HG02943 (cell line): ENCODE measurements at regions not wholly inside any gene's neighbourhood (a gene's known extent, or its start where the extent isn't known, plus 50 kb on each side); places are given as distances from the start of the nearest gene placed in this dataset.

Source experiments
- ATAC-seq: cut with Tn5 transposase; IDR thresholded peaks from one replicate; pipeline ENCODE4 v1.9.1; 2021; ENCODE audit warnings: mild to moderate bottlenecking, low read depth, moderate library complexity; ENCODE audit not compliant: unreplicated experiment

DNA sequence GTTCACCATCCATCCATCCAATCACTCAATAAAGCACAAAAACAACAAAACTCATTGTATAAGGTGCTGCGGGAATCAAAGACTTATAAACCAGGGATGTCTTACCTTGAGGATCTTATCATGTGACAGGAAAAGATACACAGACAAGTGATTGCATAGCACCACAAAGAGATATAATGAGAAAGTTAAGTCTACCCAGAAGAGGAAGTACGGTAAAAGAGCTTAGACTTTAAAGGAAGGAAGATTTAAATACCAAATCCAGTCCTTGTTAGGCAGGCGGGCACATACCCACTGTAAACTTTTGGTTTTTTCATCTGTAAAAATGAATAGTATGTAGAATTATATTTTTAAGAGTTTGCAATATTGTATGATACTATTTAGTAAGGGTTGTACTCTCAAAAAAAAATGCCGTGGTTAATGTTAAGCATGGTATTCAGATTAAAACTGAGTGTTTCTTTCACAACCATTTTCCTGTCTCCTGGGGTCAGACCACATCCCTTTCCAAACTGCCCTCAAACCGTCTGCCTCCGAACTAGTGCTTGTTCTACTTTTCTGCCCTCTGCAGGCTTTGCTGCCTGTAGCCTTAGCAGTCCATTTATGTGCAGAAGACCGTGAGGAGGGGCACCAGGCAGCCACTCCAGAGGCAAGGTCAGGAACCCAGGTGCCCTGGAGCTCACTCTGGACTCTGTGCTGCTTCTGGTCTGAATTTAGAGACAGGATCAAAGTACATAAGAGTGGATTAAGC lies 179.5 kb upstream of the SYNDIG1 start:
- ATAC-seq, result no peak

- no peak for ATAC-seq
Observed at GRCh38 chr20:24283186-24283585, 186.2 kb upstream of the SYNDIG1 start.

GRCh38 chr20:24277196-24277595 lies 192.2 kb upstream of the SYNDIG1 start:
- no peak for ATAC-seq

- no peak for ATAC-seq
Observed at GRCh38 chr20:24275946-24276705, 193.3 kb upstream of the SYNDIG1 start.

DNA sequence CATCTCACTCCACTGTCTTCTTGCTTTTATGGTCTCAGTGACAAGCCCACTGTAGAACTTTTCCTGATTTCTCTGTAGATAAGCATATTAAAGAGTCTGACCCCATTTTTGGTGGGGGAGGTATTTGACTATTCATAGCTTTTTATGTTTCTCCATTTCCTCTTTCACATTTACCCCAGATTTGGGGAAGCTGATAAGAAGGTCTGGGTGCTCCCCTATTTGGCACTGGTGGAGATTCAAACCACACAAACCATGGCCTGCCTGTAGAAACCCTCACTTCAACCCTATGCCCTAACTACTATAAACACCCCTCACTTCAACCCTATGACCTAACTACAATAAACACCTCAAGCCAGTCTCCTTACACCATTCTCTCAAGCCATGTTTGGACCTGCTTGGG lies 196.2 kb upstream of the SYNDIG1 start:
- no peak for ATAC-seq

GRCh38 chr20:24261351-24261750 lies 208.1 kb upstream of the SYNDIG1 start:
- no peak for ATAC-seq

DNA sequence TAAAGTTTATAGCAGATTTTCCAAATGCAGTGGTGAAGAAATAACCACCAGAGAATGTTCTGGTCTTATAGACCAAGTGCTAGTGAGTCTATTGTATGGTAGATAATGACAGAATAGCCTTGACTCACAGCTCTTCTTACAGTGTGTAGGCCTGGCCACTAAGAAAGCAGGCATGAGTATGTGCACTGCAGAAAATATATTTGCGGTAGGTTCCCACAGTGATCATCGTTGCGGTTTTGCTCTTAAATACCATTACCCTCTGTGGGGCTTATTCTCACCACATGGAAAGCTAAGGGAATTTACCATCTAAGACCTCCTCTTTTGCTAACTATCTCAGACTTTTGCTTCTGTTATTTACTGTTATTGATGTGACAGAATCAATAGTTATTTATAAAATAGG lies 212.3 kb upstream of the SYNDIG1 start:
- no peak for ATAC-seq

DNA sequence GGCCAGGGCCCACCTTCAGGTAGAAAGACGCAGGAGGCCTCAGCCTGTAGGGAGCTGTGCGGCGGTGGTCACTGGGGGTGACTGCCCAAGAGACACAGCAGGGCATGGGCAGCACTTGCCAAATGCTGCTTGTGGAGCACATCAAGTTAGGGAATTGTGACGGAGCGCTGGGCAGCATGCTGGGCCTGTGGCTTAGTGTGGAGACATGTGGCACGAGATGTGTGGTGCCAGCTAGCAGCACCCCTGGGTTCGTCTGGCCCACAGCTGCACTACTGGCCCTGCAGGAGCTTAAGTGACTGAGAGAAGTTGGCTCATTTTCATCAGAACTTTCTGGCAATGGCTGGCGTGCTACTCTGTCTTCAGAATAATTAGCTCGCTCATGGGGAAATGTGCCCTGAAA lies 213.1 kb upstream of the SYNDIG1 start:
- no peak for ATAC-seq

GRCh38 chr20:24254480-24254879 lies 214.9 kb upstream of the SYNDIG1 start:
- no peak for ATAC-seq

GRCh38 chr20:24253321-24253720 lies 216.1 kb upstream of the SYNDIG1 start:
- no peak for ATAC-seq

- no peak for ATAC-seq
Observed at GRCh38 chr20:24245094-24245493, 224.3 kb upstream of the SYNDIG1 start.

DNA sequence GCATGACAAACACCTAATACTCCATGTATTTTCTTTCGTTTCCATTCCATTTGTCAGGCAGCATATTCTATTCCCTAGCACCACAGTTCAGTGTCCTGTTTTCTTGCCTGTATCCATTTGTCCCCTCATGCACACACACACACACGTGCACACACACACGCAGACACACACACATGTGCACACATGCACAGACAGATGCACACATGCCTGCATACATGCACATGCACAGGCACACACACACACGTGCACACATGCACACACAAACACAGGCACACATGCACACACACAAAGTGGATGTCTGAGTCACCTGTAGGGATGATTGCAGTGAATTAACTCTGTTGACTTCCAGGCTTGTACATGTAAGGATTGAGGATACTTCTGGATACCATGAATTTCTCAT lies 226.7 kb upstream of the SYNDIG1 start:
- ATAC-seq, result no peak

DNA sequence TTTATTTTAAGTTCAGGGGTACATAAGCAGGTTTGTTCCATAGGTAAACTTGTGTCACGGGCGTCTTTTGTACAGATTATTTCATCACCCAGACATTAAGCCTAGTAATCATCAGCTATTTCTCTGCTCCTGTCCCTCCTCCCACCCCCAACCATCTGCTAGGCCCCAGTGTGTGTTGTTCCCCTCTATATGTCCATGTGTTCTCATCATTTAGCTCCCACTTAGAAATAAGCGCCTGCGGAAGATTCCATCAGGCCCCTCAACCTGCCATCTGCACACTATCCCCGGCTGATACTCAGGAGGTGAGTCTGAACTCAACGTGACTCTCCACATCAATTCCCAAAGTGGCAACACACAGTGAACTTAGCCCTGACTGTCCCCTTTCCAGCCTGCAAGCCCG lies 228.0 kb upstream of the SYNDIG1 start:
- no peak for ATAC-seq

- ATAC-seq, result no peak
Observed at GRCh38 chr20:24236963-24237362, 232.5 kb upstream of the SYNDIG1 start.

DNA sequence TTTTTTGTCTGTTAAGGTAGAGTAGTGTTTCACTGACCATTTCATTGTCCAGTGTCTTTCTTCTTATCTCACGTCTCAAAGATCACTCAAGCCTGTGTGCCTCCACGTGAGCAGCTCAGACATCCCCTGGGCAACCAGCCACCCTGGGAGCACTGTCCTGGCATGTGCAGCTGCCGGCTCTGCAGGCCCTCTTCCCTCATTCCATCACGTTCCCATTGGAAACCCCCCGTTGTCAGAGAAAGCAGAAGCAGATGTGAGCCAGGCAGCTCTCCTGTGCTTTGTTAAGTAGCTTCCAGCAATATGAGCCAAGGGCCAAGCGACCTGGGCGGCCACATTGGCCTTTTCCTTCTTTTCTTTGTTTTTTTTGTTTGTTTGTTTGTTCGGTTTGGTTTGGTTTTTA lies 233.2 kb upstream of the SYNDIG1 start:
- ATAC-seq, result no peak

- no peak for ATAC-seq
Observed at GRCh38 chr20:24235296-24236175, 233.9 kb upstream of the SYNDIG1 start.

DNA sequence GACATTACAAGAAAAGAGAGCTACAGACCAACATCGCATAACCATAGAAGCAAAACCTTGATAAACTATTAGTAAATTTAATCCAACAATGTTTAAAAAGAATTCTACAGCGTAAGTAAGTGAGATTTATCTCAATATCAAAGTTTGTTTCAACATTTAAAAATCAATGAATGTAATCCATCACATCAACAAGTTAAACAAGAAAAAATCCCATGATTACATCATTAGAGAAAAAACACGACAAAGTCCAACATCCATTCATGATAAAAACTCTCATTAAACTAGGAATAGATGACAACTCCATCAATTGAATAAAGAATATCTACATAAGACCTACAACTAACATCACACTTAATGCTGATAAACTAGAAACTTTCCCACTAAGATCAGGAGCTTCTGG lies 239.0 kb upstream of the GGTLC1 start:
- ATAC-seq, result no peak

DNA sequence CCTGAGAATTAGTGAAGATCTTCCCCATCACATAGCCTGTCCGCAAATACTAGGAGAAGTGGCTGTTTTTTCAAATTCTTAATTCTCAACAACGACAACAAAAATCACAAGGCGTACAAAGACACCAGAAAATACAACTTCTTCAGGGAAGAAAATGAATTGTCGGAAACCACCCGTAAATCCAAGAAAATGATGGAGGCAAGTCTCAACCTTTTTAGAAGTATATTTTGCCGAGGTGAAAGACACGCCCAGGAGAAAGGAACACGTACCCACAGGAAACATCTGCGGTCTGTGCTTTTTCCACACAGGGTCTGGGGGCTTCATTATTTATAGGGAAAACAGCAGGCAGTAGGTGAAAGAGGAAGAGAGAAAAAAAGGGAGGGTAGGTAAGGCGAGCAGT lies 223.9 kb upstream of the GGTLC1 start:
- no peak for ATAC-seq

GRCh38 chr20:24211972-24212371 lies 223.4 kb upstream of the GGTLC1 start:
- ATAC-seq, result no peak

- ATAC-seq, result no peak
Observed at GRCh38 chr20:24210356-24210755, 221.8 kb upstream of the GGTLC1 start.

GRCh38 chr20:24208652-24209051 lies 220.1 kb upstream of the GGTLC1 start:
- ATAC-seq, result no peak
